HepG2 (cell line): ENCODE measurements at regions not wholly inside any gene's neighbourhood (a gene's known extent, or its start where the extent isn't known, plus 50 kb on each side); places are given as distances from the start of the nearest gene placed in this dataset.

Source experiments
- ATAC-seq: fragments of 200-7000 bp; cut with Tn5 transposase; 3 replicates; pipeline ENCODE4 v1.9.1; 2020; ENCODE audit warnings: mild to moderate bottlenecking, moderate library complexity
- BruUV-seq: library from RNA; stranded (reverse); fragments of 400-500 nt; replicated peaks from 2 replicates; lab custom pipeline; 2021; lab: Mats Ljungman, UMichigan
- CTCF ChIA-PET: fragments of 300-600 bp; formaldehyde crosslinking; extraction: SDS; loops from one replicate; lab custom pipeline; 2021; ENCODE audit warnings: low total read pairs, inconsistent platforms, low intra/inter-chr PET ratio; lab: Yijun Ruan, JAX
- POLR2A ChIA-PET: fragments of 350-600 bp; sonication (Branson Sonifier 250); formaldehyde crosslinking; loops from one replicate; lab custom pipeline; 2020; ENCODE audit warnings: antibody characterized with exemption, inconsistent platforms; lab: Yijun Ruan, JAX
- DNase-seq: peaks from one replicate; pipeline ENCODE4 v3.0.0-alpha.2; 2015; ENCODE audit warnings: low spot score
- FAIRE-seq: peaks from 3 replicates; lab custom pipeline; 2011; peaks lifted over from hg19 to GRCh38; lab: Jason Lieb, UNC
- H2AFZ ChIP-seq: one replicate; pipeline ENCODE4 v1.6.1; 2011; ENCODE audit warnings: low read length, inconsistent platforms
- H3K27ac ChIP-seq: fragments of 300-600 bp; 3 replicates; pipeline ENCODE4 v1.8.0; 2011; ENCODE audit warnings: mixed run types, mild to moderate bottlenecking, mixed read lengths, low read length, inconsistent platforms; ENCODE audit not compliant: insufficient read depth; ENCODE audit errors: extremely low read length
- H3K27me3 ChIP-seq, 2 experiments: fragments of 200-600 bp in 1 of 2; 2 replicates in 1 of 2; 3 replicates in 1 of 2; pipeline versions ENCODE4 v1.6.0 to v1.8.0; 2011; ENCODE audit warnings: low read length in 2 of 2, mild to moderate bottlenecking in 2 of 2, moderate library complexity in 2 of 2, inconsistent platforms in 1 of 2; ENCODE audit not compliant: insufficient read depth in 2 of 2, control insufficient read depth in 1 of 2
- H3K36me3 ChIP-seq, 2 experiments: fragments of 200-600 bp in 1 of 2; replicated peaks in 1 of 2; 2 replicates in 1 of 2; 3 replicates in 1 of 2; pipeline versions ENCODE4 v1.5.1 to v1.8.0; 2011; ENCODE audit warnings: low read length in 2 of 2, inconsistent platforms in 1 of 2; ENCODE audit not compliant: insufficient read depth in 2 of 2, control insufficient read depth in 1 of 2
- H3K4me1 ChIP-seq: 2 replicates; pipeline ENCODE4 v1.5.1; 2012; ENCODE audit warnings: low read length, inconsistent platforms; ENCODE audit not compliant: insufficient read depth
- H3K4me2 ChIP-seq: 2 replicates; pipeline ENCODE4 v1.6.0; 2011; ENCODE audit warnings: low read depth, low read length, inconsistent platforms
- H3K4me3 ChIP-seq, 3 experiments: fragments of 200-600 bp in 1 of 3; sonication (generic), shearing (Covaris generic) in 1 of 3; replicated peaks in 1 of 3; 2 replicates each; pipeline ENCODE4 v1.5.1; 2011 to 2016; ENCODE audit warnings: low read length in 3 of 3, inconsistent platforms in 2 of 3, low read depth in 2 of 3, mild to moderate bottlenecking in 2 of 3, control low read depth in 1 of 3, mixed read lengths in 1 of 3; ENCODE audit not compliant: insufficient read depth in 1 of 3
- H3K79me2 ChIP-seq: one replicate; pipeline ENCODE4 v1.6.1; 2011; ENCODE audit warnings: low read length, inconsistent platforms; ENCODE audit not compliant: insufficient read depth
- H3K9ac ChIP-seq: 2 replicates; pipeline ENCODE4 v1.6.0; 2011; ENCODE audit warnings: mild to moderate bottlenecking, low read depth, low read length, inconsistent platforms; ENCODE audit not compliant: insufficient read depth
- H3K9me3 ChIP-seq: 2 replicates; pipeline ENCODE4 v1.5.1; 2012; ENCODE audit warnings: mild to moderate bottlenecking, low read length
- H4K20me1 ChIP-seq: 2 replicates; pipeline ENCODE4 v1.6.0; 2011; ENCODE audit warnings: inconsistent platforms, mild to moderate bottlenecking, low read length, moderate library complexity; ENCODE audit not compliant: insufficient read depth
- ZFP37 ChIP-seq: sonication (generic); formaldehyde crosslinking; IDR thresholded peaks from 2 replicates; pipeline ENCODE4 v1.4.0; 2020; ENCODE audit warnings: missing genetic modification reagents, borderline replicate concordance
- ZMAT3 ChIP-seq: sonication (generic); formaldehyde crosslinking; conservative IDR thresholded peaks from 2 replicates; pipeline ENCODE4 v1.7.0; 2021; ENCODE audit warnings: missing genetic modification reagents
- ZNF224 ChIP-seq: sonication (generic); formaldehyde crosslinking; IDR thresholded peaks from 2 replicates; pipeline ENCODE4 v1.5.0; 2020; ENCODE audit warnings: mild to moderate bottlenecking, missing genetic modification reagents
- ZNF816 ChIP-seq: sonication (generic); formaldehyde crosslinking; IDR thresholded peaks from 2 replicates; pipeline ENCODE4 v1.8.0; 2022; ENCODE audit warnings: missing genetic modification reagents, mild to moderate bottlenecking, borderline replicate concordance
- WGBS: methylation state at CpG from one replicate; pipeline ENCODE4 v1.1.6; 2017; ENCODE audit warnings: low lambda C conversion rate; 5-methylcytosine and 5-hydroxymethylcytosine counted together
- in situ Hi-C: cut with HindIII; loops from 2 replicates; pipeline ENCODE4 v1.10.0; 2017; ENCODE audit warnings: low pct_unique_long_range_greater_than_20kb; ENCODE audit not compliant: extremely low pct_ligation_motif_present
- intact Hi-C: fragments of 100-400 bp; cut with micrococcal nuclease; formaldehyde crosslinking; loops from one replicate; pipeline ENCODE4 v1.10.0; 2022; ENCODE audit not compliant: unreplicated experiment
- TF ChIP-seq, protein P1 (sequence below): sonication (generic); formaldehyde crosslinking; IDR thresholded peaks from 2 replicates; pipeline ENCODE4 v1.4.0; 2020; ENCODE audit warnings: mild to moderate bottlenecking, low read depth, missing genetic modification reagents

DNA sequence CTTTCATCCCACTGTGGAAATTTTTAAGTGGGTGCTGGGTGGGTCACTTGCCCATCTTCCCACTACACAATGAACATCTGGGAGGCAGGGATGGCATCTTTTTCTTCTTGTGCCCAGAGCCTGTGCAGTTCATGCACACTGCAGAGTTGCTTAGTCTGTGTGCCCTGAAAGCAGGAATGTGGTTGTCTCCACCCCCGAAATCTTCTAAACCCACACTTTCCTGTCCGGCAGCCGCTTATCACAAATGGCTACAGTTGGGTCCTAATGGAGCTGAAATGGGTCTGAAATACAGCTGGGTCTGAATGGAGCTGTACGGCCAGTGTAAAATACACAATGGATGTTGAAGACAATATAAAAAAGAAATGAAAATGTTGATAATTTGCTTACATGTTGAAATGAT, 112.1 kb upstream of the PMEPA1 start:
- no peaks in the 10 kb centered on the region for H3K36me3 ChIP-seq
- no peaks in the 10 kb centered on the region for H3K79me2 ChIP-seq
- no peak overlapping the region for H2AFZ ChIP-seq
- H3K9me3 ChIP-seq, result no peaks in the 10 kb centered on the region
- CTCF ChIA-PET, result no interaction called here
- FAIRE-seq (no peak), ATAC-seq (no peak), DNase-seq (no peak)
- POLR2A ChIA-PET, result no interaction called here
- H3K4me1 ChIP-seq, result no peaks in the 10 kb centered on the region
- BruUV-seq, result no TSS peak
- intact Hi-C loops (no loop called here), in situ Hi-C loops (no loop called here)
- H3K4me3 ChIP-seq, result no peak overlapping the region
- TF ChIP-seq ZMAT3 (CRISPR knock-in tag), result no peak
- H3K27me3 ChIP-seq, result peaks cover 3 to 47% of the 10 kb centered on the region in 2 experiments; a peak in 3 of 5 replicates
- H4K20me1 ChIP-seq, result no peaks in the 10 kb centered on the region
- WGBS, result 23% methylated on average over 4 of the region's 4 CpGs
- H3K9ac ChIP-seq, result no peak overlapping the region
- no peak overlapping the region for H3K27ac ChIP-seq
- H3K4me2 ChIP-seq, result no peak overlapping the region

DNA sequence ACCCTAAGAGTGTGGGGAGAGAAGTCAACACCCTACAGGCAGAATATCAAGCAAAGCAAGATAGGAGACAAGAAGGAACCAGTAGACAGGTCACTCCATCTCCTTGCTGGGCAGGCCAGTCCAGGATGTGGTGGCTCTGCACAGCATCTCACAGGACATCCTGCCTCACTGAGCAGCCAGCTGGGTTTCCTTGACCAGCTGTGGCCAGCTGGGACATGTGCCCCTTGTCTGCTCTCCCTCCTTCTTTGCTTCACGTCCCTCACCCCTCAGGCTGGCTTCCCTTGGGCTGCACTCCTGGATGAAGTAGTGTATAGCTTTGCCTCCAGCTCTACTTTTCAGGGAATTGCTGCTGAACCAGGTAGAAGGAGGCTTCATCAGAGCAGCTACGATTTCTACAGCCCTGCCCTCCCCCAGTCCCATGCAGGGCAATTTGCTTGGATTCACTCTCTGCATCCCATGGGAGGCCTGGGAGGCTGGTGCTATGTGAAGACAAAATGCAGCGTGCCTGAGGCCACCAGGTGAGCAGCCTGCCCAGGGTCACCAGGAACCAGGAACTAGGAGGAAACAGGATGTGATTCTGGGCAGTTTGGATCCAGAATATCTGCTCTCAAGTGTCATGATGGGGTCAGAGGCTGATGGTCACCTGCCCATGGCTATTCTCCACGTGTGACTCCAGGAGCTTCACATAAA, 110.0 kb upstream of the PMEPA1 start:
- intact Hi-C loops (no loop called here), in situ Hi-C loops (no loop called here)

More for the DNA sequence above, 110.0 kb upstream of the PMEPA1 start:
- no peaks in the 10 kb centered on the region for H3K9me3 ChIP-seq
- TF ChIP-seq ZFP37 (CRISPR knock-in tag), result no peak
- TF ChIP-seq ZNF224 (CRISPR knock-in tag), result no peak
- no peak for TF ChIP-seq ZNF816
- TF ChIP-seq, protein P1, sequence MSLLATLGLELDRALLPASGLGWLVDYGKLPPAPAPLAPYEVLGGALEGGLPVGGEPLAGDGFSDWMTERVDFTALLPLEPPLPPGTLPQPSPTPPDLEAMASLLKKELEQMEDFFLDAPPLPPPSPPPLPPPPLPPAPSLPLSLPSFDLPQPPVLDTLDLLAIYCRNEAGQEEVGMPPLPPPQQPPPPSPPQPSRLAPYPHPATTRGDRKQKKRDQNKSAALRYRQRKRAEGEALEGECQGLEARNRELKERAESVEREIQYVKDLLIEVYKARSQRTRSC, result no peak
- ChIA-PET POLR2A (no interaction called here), CTCF (no interaction called here)
- no peak overlapping the region for H3K4me3 ChIP-seq
- H3K4me2 ChIP-seq, result no peak overlapping the region
- BruUV-seq, result no TSS peak
- no peaks in the 10 kb centered on the region for H3K4me1 ChIP-seq
- H2AFZ ChIP-seq, result no peak overlapping the region
- H3K27me3 ChIP-seq, result peaks cover 3 to 29% of the 10 kb centered on the region in 2 experiments; a peak in 3 of 5 replicates
- ATAC-seq (peak; percentile 37; the same call in 2 of the 3 replicates), FAIRE-seq (no peak), DNase-seq (no peak)
- no peaks in the 10 kb centered on the region for H3K36me3 ChIP-seq
- no peaks in the 10 kb centered on the region for H3K79me2 ChIP-seq
- H3K9ac ChIP-seq, result no peak overlapping the region
- H3K27ac ChIP-seq, result no peak overlapping the region
- WGBS, result 0% methylated on average over 4 of the region's 4 CpGs
- H4K20me1 ChIP-seq, result no peaks in the 10 kb centered on the region
